OCI-LY7 (cell line): ENCODE measurements at regions not wholly inside any gene's neighbourhood (a gene's known extent, or its start where the extent isn't known, plus 50 kb on each side); places are given as distances from the start of the nearest gene placed in this dataset.

ENCODE experiments used
- BruUV-seq: library from RNA; stranded (reverse); fragments of 400-500 nt; replicated peaks from 2 replicates; lab custom pipeline; 2021; lab: Mats Ljungman, UMichigan
- CTCF ChIA-PET: fragments of 300-600 bp; sonication (Branson Sonifier 250); formaldehyde crosslinking; loops from one replicate; lab custom pipeline; 2022; ENCODE audit warnings: antibody characterized with exemption; ENCODE audit not compliant: unreplicated experiment; lab: Charles Lee
- POLR2A ChIA-PET: fragments of 300-600 bp; sonication (Branson Sonifier 250); formaldehyde crosslinking; loops from one replicate; lab custom pipeline; 2022; ENCODE audit warnings: antibody characterized with exemption; lab: Charles Lee
- DNase-seq: peaks from one replicate; pipeline ENCODE4 v3.0.0-alpha.2; 2015; ENCODE audit warnings: low spot score
- H2AFZ ChIP-seq: fragments of 200-600 bp; sonication (generic), shearing (Covaris generic); 2 replicates; pipeline ENCODE4 v1.6.1; 2014; ENCODE audit warnings: mild to moderate bottlenecking, antibody characterized with exemption, low read length, moderate library complexity
- H3K27ac ChIP-seq: fragments of 200-600 bp; sonication (generic); 2 replicates; pipeline ENCODE4 v1.5.1; 2014; ENCODE audit warnings: mixed run types, low read depth, mild to moderate bottlenecking, moderate library complexity, low read length, inconsistent platforms; ENCODE audit not compliant: poor library complexity, severe bottlenecking
- H3K36me3 ChIP-seq: fragments of 200-600 bp; sonication (generic); 2 replicates; pipeline ENCODE4 v1.6.1; 2014; ENCODE audit warnings: mild to moderate bottlenecking, antibody characterized with exemption, low read length, moderate library complexity, mixed read lengths; ENCODE audit not compliant: insufficient read depth
- H3K4me1 ChIP-seq: fragments of 200-600 bp; sonication (generic); 2 replicates; pipeline ENCODE4 v1.5.1; 2014; ENCODE audit warnings: mild to moderate bottlenecking, low read length; ENCODE audit not compliant: insufficient read depth, poor library complexity, severe bottlenecking
- H3K4me2 ChIP-seq: fragments of 200-600 bp; sonication (generic); 2 replicates; pipeline ENCODE4 v1.6.1; 2014; ENCODE audit warnings: mild to moderate bottlenecking, low read length
- H3K4me3 ChIP-seq: fragments of 200-600 bp; sonication (generic); 2 replicates; pipeline ENCODE4 v1.5.1; 2014; ENCODE audit warnings: mild to moderate bottlenecking, low read depth, low read length; ENCODE audit not compliant: poor library complexity, severe bottlenecking
- H3K79me2 ChIP-seq: fragments of 200-600 bp; sonication (generic); 2 replicates; pipeline ENCODE4 v1.6.1; 2016; ENCODE audit warnings: low read depth, mild to moderate bottlenecking, low read length, moderate library complexity, mixed read lengths; ENCODE audit not compliant: insufficient read depth
- H3K9me2 ChIP-seq: fragments of 200-600 bp; sonication (generic); 2 replicates; pipeline ENCODE4 v1.6.1; 2016; ENCODE audit warnings: mild to moderate bottlenecking, low read length, mixed read lengths; ENCODE audit not compliant: insufficient read depth
- H3K9me3 ChIP-seq: fragments of 200-600 bp; sonication (generic); 2 replicates; pipeline ENCODE4 v1.6.1; 2014; ENCODE audit warnings: mild to moderate bottlenecking, mixed run types, low read length, mixed read lengths
- H4K20me1 ChIP-seq: fragments of 200-600 bp; sonication (generic); 2 replicates; pipeline ENCODE4 v1.6.1; 2014; ENCODE audit warnings: mild to moderate bottlenecking, antibody characterized with exemption, low read length, moderate library complexity, mixed read lengths; ENCODE audit not compliant: insufficient read depth
- CTCF ChIP-seq: fragments of 200-600 bp; sonication (generic); conservative IDR thresholded peaks from 2 replicates; pipeline ENCODE4 v1.5.1; 2014; ENCODE audit warnings: mild to moderate bottlenecking, antibody characterized with exemption, low read length, moderate library complexity, mixed read lengths
- EZH2phosphoT487 ChIP-seq: fragments of 200-600 bp; sonication (generic); IDR thresholded peaks from 2 replicates; pipeline ENCODE4 v1.6.1; 2018; ENCODE audit warnings: low read depth, borderline replicate concordance, mild to moderate bottlenecking, mixed run types, antibody characterized with exemption, low read length, moderate library complexity, mixed read lengths
- intact Hi-C: fragments of 100-400 bp; cut with micrococcal nuclease; formaldehyde crosslinking; loops from one replicate; pipeline ENCODE4 v1.10.0; 2022; ENCODE audit not compliant: unreplicated experiment

GRCh38 chr6:168979254-168979653 is 274.4 kb downstream of the THBS2 start:
- H3K79me2 ChIP-seq: no peaks in the 10 kb centered on the region
- H3K36me3 ChIP-seq: no peaks in the 10 kb centered on the region
- DNase-seq: no peak
- intact Hi-C loops: no loop called here
- H3K9me3 ChIP-seq: no peaks in the 10 kb centered on the region
- H3K4me1 ChIP-seq: no peaks in the 10 kb centered on the region
- no peak overlapping the region for H3K4me2 ChIP-seq
- ChIA-PET CTCF (no interaction called here), POLR2A (interaction anchor here (1.1 kb wide), 1 partner anchor 20 kb away, joined by 3 read pairs; no protein-coding TSS in a partner anchor)
- no peak overlapping the region for H3K27ac ChIP-seq
- no peak overlapping the region for H3K4me3 ChIP-seq
- TF ChIP-seq CTCF: no peak
- TF ChIP-seq EZH2phosphoT487: no peak
- no peak overlapping the region for H2AFZ ChIP-seq
- H4K20me1 ChIP-seq: no peaks in the 10 kb centered on the region
- BruUV-seq: no TSS peak
- no peaks in the 10 kb centered on the region for H3K9me2 ChIP-seq

GRCh38 chr6:168972128-168972527 is 281.5 kb downstream of the THBS2 start:
- Histone ChIP-seq H3K4me3 (no peak overlapping the region), H3K9me2 (no peaks in the 10 kb centered on the region), H3K79me2 (no peaks in the 10 kb centered on the region), H4K20me1 (no peaks in the 10 kb centered on the region), H2AFZ (no peak overlapping the region), H3K9me3 (no peaks in the 10 kb centered on the region), H3K4me1 (no peaks in the 10 kb centered on the region), H3K36me3 (no peaks in the 10 kb centered on the region), H3K27ac (no peak overlapping the region), H3K4me2 (no peak overlapping the region)
- TF ChIP-seq CTCF (no peak), EZH2phosphoT487 (no peak)
- BruUV-seq: no TSS peak
- no peak for DNase-seq
- ChIA-PET POLR2A (no interaction called here), CTCF (no interaction called here)
- intact Hi-C loops: no loop called here

- POLR2A ChIA-PET: no interaction called here
- CTCF ChIA-PET: no interaction called here
- Histone ChIP-seq H3K27ac (no peak overlapping the region), H3K79me2 (no peaks in the 10 kb centered on the region), H2AFZ (no peak overlapping the region), H3K4me1 (no peaks in the 10 kb centered on the region), H3K36me3 (no peaks in the 10 kb centered on the region), H3K9me3 (no peaks in the 10 kb centered on the region), H3K4me3 (no peak overlapping the region), H3K4me2 (no peak overlapping the region), H4K20me1 (no peaks in the 10 kb centered on the region), H3K9me2 (no peaks in the 10 kb centered on the region)
- BruUV-seq: no TSS peak
- intact Hi-C loops: no loop called here
- DNase-seq: no peak
- TF ChIP-seq CTCF (no peak), EZH2phosphoT487 (no peak)
Observed at GRCh38 chr6:168971549-168971948, 282.1 kb downstream of the THBS2 start.
